ENCODE measurements at regions not wholly inside any gene's neighbourhood (a gene's known extent, or its start where the extent isn't known, plus 50 kb on each side); places are given as distances from the start of the nearest gene placed in this dataset.

DNA sequence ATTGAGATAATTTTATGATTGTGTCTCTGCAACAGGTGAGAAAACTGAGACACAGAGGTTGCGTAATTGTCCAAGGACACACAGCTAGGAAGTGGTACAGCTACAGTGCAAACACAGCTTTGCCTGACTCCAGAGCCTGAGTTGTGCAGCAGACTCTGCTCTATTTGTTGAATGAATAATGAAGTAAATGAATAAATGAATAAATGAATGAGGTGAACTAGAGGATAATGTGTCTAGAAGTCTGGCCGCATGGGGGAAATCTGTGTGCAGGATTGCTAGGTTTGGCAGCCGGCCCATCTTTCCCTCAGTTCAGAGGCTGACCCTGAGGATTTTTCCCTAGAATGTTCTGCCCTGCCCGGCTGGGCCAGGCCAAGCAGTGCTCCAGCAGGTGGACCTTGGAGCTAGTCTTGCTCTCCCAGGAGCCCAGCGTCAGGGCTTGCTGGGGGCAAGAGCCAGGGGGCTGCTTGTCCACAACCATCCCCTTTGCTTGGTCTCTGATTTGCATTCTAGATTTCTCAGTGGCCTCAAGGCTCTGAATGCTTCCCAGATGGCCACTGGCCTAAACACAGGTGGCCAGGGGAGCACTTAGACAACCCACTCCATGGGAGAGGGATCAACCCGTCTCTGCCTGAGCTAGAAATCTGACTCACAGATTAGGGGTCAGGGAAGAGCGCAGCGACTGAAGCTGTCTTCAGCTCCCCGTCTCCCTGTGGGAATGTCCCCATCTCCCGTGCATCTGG is 225.2 kb downstream of the C12orf75 start:
- Histone ChIP-seq H3K9me3 (no peaks in the 10 kb centered on the region), H3K4me3 (no peak overlapping the region), H3K27ac (no peak overlapping the region), H3K36me3 (no peaks in the 10 kb centered on the region), H3K4me1 (replicated peaks) (no peaks in the 10 kb centered on the region), H3K27me3 (replicated peaks; ENCODE audit: insufficient read depth) (no peaks in the 10 kb centered on the region)
- intact Hi-C loops (cut with DNase I), result no loop called here
- no peak for DNase-seq (ENCODE audit: low spot score)
- 95% methylated on average over 10 of the region's 10 CpGs for WGBS
- TF ChIP-seq POLR2A (IDR thresholded peaks at IDR 0.05) (no peak), POLR2AphosphoS5 (IDR thresholded peaks at IDR 0.05) (no peak)
- TF ChIP-seq, protein P1, sequence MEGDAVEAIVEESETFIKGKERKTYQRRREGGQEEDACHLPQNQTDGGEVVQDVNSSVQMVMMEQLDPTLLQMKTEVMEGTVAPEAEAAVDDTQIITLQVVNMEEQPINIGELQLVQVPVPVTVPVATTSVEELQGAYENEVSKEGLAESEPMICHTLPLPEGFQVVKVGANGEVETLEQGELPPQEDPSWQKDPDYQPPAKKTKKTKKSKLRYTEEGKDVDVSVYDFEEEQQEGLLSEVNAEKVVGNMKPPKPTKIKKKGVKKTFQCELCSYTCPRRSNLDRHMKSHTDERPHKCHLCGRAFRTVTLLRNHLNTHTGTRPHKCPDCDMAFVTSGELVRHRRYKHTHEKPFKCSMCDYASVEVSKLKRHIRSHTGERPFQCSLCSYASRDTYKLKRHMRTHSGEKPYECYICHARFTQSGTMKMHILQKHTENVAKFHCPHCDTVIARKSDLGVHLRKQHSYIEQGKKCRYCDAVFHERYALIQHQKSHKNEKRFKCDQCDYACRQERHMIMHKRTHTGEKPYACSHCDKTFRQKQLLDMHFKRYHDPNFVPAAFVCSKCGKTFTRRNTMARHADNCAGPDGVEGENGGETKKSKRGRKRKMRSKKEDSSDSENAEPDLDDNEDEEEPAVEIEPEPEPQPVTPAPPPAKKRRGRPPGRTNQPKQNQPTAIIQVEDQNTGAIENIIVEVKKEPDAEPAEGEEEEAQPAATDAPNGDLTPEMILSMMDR (IDR thresholded peaks at IDR 0.05), result no peak

GRCh38 chr12:105559310-105559709 is 228.8 kb downstream of the C12orf75 start:
- Histone ChIP-seq H3K4me3 (no peak overlapping the region), H3K36me3 (no peaks in the 10 kb centered on the region), H3K27me3 (replicated peaks; ENCODE audit: insufficient read depth) (no peaks in the 10 kb centered on the region), H3K27ac (no peak overlapping the region), H3K9me3 (no peaks in the 10 kb centered on the region), H3K4me1 (replicated peaks) (no peaks in the 10 kb centered on the region)
- intact Hi-C loops (cut with DNase I), result no loop called here
- WGBS, result 96% methylated on average over 6 of the region's 6 CpGs
- no peak for DNase-seq (ENCODE audit: low spot score)
- no peak for TF ChIP-seq POLR2AphosphoS5 (IDR thresholded peaks at IDR 0.05)
- no peak for TF ChIP-seq POLR2A (IDR thresholded peaks at IDR 0.05)

DNA sequence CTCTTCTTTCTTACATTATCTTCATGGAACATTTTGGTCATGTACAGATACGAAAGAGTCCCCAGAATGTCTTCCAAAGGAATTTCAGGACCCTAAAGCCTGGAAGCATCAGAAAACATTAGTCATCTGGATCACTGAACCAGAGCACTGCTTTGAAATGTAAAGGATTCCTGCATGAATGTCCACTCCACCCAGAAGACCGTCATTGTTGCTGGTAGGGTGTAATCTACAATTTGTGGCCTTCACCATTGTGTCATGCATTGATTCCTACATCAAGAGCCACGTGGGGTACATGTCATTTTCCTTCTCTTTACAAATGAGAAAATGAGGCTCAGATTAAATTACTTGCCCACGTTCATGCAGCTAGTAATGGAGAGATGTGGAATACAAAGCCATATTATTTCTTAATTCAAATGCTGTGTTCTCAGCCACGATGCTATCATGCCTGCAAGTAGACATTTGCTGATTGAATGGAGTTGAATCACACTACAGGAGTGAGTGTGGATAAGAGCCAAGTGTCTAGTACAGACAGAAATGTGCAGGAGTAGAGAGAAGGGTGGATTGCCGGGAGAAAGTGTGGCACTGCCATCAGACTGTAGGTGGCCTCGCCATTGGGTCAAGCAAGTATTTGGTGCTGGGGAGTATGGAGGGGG is 231.2 kb downstream of the C12orf75 start:
- WGBS, result 57% methylated on average over 7 of the region's 7 CpGs
- H3K36me3 ChIP-seq, result no peaks in the 10 kb centered on the region
- no peaks in the 10 kb centered on the region for H3K27me3 ChIP-seq (replicated peaks; ENCODE audit: insufficient read depth)
- DNase-seq (ENCODE audit: low spot score), result peak; percentile 7
- no peaks in the 10 kb centered on the region for H3K9me3 ChIP-seq
- H3K4me1 ChIP-seq (replicated peaks), result no peaks in the 10 kb centered on the region
- H3K27ac ChIP-seq, result no peak overlapping the region
- TF ChIP-seq POLR2AphosphoS5 (IDR thresholded peaks at IDR 0.05), result no peak
- no peak for TF ChIP-seq POLR2A (IDR thresholded peaks at IDR 0.05)
- intact Hi-C loops (cut with DNase I), result no loop called here
- H3K4me3 ChIP-seq, result no peak overlapping the region

- 14% methylated on average over 24 of the region's 24 CpGs for WGBS
Observed at GRCh38 chr12:105562199-105562971, 231.9 kb downstream of the C12orf75 start.

GRCh38 chr12:105567061-105567460 is 236.6 kb downstream of the C12orf75 start:
- intact Hi-C loops (cut with DNase I), result no loop called here
- TF ChIP-seq POLR2A (IDR thresholded peaks at IDR 0.05) (no peak), POLR2AphosphoS5 (IDR thresholded peaks at IDR 0.05) (no peak)
- TF ChIP-seq, protein P1 (IDR thresholded peaks at IDR 0.05), result no peak
- Histone ChIP-seq H3K36me3 (no peaks in the 10 kb centered on the region), H3K4me1 (replicated peaks) (no peaks in the 10 kb centered on the region), H3K27ac (no peak overlapping the region), H3K27me3 (replicated peaks; ENCODE audit: insufficient read depth) (no peaks in the 10 kb centered on the region), H3K4me3 (no peak overlapping the region), H3K9me3 (no peaks in the 10 kb centered on the region)
- DNase-seq (ENCODE audit: low spot score), result no peak
- WGBS, result 95% methylated on average over 1 of the region's 1 CpG

More at GRCh38 chr12:105562199-105562971, 231.9 kb downstream of the C12orf75 start:
- DNase-seq (ENCODE audit: low spot score), result peak; percentile 66
- Histone ChIP-seq H3K27ac (peak overlapping the region in 1 of 2 donors; percentile 22), H3K36me3 (no peaks in the 10 kb centered on the region), H3K27me3 (replicated peaks; ENCODE audit: insufficient read depth) (no peaks in the 10 kb centered on the region), H3K9me3 (no peaks in the 10 kb centered on the region), H3K4me3 (no peak overlapping the region), H3K4me1 (replicated peaks) (no peaks in the 10 kb centered on the region)
- TF ChIP-seq POLR2A (IDR thresholded peaks at IDR 0.05) (no peak), POLR2AphosphoS5 (IDR thresholded peaks at IDR 0.05) (no peak)
- TF ChIP-seq, protein P1 (IDR thresholded peaks at IDR 0.05), result no peak
- intact Hi-C loops (cut with DNase I), result no loop called here
